ENCODE measurements at regions not wholly inside any gene's neighbourhood (a gene's known extent, or its start where the extent isn't known, plus 50 kb on each side); places are given as distances from the start of the nearest gene placed in this dataset.

DNA sequence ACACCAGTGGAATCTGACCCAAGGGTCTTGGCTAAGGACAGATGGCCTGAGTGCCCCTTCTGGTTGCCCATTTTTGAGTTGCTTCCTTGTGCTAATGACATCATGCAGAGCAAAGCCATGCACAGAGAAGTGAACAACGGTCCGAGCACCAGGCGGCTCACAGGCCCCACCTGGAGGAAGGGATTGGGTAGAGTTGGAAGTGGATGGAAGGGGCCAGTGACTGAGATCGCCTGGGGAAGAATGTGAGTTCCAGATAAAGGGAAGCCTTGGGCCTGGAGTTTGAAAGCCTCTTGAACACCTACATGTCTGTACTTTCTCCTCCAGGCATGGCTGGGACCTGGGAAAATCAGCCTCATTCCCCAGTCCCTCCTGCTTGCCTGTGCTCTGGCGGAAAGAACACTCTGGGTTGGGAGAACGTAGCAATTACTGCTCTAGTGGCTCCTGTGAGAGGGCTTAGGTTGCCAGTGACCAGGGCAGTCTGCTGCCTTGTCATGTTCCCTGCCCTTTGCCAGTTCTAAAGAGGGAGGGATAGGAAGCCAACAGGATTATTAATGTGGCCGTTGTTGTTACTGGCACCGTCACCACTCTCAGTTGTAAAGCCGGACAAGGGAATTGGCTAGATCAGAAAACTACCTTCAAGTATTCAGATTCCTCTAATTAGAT is 62.5 kb upstream of the PTPN3 start (continued):
- TF ChIP-seq, protein P1, sequence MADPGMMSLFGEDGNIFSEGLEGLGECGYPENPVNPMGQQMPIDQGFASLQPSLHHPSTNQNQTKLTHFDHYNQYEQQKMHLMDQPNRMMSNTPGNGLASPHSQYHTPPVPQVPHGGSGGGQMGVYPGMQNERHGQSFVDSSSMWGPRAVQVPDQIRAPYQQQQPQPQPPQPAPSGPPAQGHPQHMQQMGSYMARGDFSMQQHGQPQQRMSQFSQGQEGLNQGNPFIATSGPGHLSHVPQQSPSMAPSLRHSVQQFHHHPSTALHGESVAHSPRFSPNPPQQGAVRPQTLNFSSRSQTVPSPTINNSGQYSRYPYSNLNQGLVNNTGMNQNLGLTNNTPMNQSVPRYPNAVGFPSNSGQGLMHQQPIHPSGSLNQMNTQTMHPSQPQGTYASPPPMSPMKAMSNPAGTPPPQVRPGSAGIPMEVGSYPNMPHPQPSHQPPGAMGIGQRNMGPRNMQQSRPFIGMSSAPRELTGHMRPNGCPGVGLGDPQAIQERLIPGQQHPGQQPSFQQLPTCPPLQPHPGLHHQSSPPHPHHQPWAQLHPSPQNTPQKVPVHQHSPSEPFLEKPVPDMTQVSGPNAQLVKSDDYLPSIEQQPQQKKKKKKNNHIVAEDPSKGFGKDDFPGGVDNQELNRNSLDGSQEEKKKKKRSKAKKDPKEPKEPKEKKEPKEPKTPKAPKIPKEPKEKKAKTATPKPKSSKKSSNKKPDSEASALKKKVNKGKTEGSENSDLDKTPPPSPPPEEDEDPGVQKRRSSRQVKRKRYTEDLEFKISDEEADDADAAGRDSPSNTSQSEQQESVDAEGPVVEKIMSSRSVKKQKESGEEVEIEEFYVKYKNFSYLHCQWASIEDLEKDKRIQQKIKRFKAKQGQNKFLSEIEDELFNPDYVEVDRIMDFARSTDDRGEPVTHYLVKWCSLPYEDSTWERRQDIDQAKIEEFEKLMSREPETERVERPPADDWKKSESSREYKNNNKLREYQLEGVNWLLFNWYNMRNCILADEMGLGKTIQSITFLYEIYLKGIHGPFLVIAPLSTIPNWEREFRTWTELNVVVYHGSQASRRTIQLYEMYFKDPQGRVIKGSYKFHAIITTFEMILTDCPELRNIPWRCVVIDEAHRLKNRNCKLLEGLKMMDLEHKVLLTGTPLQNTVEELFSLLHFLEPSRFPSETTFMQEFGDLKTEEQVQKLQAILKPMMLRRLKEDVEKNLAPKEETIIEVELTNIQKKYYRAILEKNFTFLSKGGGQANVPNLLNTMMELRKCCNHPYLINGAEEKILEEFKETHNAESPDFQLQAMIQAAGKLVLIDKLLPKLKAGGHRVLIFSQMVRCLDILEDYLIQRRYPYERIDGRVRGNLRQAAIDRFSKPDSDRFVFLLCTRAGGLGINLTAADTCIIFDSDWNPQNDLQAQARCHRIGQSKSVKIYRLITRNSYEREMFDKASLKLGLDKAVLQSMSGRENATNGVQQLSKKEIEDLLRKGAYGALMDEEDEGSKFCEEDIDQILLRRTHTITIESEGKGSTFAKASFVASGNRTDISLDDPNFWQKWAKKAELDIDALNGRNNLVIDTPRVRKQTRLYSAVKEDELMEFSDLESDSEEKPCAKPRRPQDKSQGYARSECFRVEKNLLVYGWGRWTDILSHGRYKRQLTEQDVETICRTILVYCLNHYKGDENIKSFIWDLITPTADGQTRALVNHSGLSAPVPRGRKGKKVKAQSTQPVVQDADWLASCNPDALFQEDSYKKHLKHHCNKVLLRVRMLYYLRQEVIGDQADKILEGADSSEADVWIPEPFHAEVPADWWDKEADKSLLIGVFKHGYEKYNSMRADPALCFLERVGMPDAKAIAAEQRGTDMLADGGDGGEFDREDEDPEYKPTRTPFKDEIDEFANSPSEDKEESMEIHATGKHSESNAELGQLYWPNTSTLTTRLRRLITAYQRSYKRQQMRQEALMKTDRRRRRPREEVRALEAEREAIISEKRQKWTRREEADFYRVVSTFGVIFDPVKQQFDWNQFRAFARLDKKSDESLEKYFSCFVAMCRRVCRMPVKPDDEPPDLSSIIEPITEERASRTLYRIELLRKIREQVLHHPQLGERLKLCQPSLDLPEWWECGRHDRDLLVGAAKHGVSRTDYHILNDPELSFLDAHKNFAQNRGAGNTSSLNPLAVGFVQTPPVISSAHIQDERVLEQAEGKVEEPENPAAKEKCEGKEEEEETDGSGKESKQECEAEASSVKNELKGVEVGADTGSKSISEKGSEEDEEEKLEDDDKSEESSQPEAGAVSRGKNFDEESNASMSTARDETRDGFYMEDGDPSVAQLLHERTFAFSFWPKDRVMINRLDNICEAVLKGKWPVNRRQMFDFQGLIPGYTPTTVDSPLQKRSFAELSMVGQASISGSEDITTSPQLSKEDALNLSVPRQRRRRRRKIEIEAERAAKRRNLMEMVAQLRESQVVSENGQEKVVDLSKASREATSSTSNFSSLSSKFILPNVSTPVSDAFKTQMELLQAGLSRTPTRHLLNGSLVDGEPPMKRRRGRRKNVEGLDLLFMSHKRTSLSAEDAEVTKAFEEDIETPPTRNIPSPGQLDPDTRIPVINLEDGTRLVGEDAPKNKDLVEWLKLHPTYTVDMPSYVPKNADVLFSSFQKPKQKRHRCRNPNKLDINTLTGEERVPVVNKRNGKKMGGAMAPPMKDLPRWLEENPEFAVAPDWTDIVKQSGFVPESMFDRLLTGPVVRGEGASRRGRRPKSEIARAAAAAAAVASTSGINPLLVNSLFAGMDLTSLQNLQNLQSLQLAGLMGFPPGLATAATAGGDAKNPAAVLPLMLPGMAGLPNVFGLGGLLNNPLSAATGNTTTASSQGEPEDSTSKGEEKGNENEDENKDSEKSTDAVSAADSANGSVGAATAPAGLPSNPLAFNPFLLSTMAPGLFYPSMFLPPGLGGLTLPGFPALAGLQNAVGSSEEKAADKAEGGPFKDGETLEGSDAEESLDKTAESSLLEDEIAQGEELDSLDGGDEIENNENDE (IDR thresholded peaks at IDR 0.05; ENCODE audit: low read depth, low read length), result no peak
